PC-9 (cell line): ENCODE measurements at regions not wholly inside any gene's neighbourhood (a gene's known extent, or its start where the extent isn't known, plus 50 kb on each side); places are given as distances from the start of the nearest gene placed in this dataset.

Experiments used
- CTCF ChIP-seq: fragments of 200-600 bp; sonication (generic); conservative IDR thresholded peaks from 2 replicates; pipeline ENCODE4 v1.6.1; 2017; ENCODE audit warnings: mixed run types, antibody characterized with exemption, mild to moderate bottlenecking, moderate library complexity
- EZH2 ChIP-seq: fragments of 200-600 bp; sonication (generic); IDR thresholded peaks from 2 replicates; pipeline ENCODE4 v1.8.0; 2017; ENCODE audit warnings: antibody characterized with exemption, low read depth

GRCh38 chr1:61606448-61607312 is 118.3 kb downstream of the TM2D1 start:
- TF ChIP-seq CTCF, result no peak
- no peak for TF ChIP-seq EZH2
